ENCODE measurements at regions not wholly inside any gene's neighbourhood (a gene's known extent, or its start where the extent isn't known, plus 50 kb on each side); places are given as distances from the start of the nearest gene placed in this dataset.

DNA sequence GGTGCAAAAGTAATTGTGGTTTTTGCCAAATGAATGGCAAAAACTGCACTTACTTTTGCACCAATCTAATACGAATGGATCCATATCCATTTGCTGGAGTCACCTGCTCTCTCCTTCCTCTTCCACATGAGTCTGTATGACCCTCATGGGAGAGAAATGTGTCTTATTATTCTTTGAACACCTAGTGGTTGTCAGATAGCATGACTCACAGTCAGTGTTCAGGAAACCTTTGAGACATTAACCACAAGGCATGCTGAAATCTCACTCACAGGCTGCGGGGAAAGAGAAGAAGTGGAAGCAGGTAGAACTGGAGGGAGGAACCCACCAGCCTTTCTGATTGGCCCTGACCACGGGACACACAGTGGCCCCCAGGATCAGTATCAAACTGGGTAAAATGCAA lies 222.8 kb upstream of the KLF4 start:
- H4K20me1 ChIP-seq, result no peaks in the 10 kb centered on the region
- no peaks in the 10 kb centered on the region for H3K9me3 ChIP-seq (replicated peaks in 1 of 11)
- no peaks in the 10 kb centered on the region; a peak in 1 of 22 replicates for H3K27me3 ChIP-seq
- TF ChIP-seq Cebpa-rat (IDR thresholded peaks at IDR 0.05), result no peak
- no peaks in the 10 kb centered on the region for H3K36me3 ChIP-seq
- H3K4me3 ChIP-seq, result no peak overlapping the region
- peak overlapping the region in 5 of 11 experiments; percentile 12 to 40 (median 35); a peak in 10 of 22 replicates for H3K4me2 ChIP-seq
- H3K4me1 ChIP-seq, result peaks cover 0 to 37% (median 18%) of the 10 kb centered on the region in 10 experiments; a peak in 14 of 20 replicates
- H3K9ac ChIP-seq, result no peak overlapping the region
- H3K27ac ChIP-seq, result no peak overlapping the region

GRCh38 chr9:107711542-107711941 lies 222.0 kb upstream of the KLF4 start:
- no peaks in the 10 kb centered on the region for H3K36me3 ChIP-seq
- peak overlapping the region in 3 of 11 experiments; percentile 6 to 35 (median 27); a peak in 2 of 22 replicates for H3K4me2 ChIP-seq
- H4K20me1 ChIP-seq, result no peaks in the 10 kb centered on the region
- no peak overlapping the region for H3K9ac ChIP-seq
- no peak overlapping the region for H3K4me3 ChIP-seq
- TF ChIP-seq Cebpa-rat (IDR thresholded peaks at IDR 0.05), result no peak
- no peaks in the 10 kb centered on the region for H3K9me3 ChIP-seq (replicated peaks in 1 of 11)
- peaks cover 0 to 41% (median 18%) of the 10 kb centered on the region in 10 experiments; a peak in 11 of 20 replicates for H3K4me1 ChIP-seq
- no peaks in the 10 kb centered on the region; a peak in 1 of 22 replicates for H3K27me3 ChIP-seq
- no peak overlapping the region for H3K27ac ChIP-seq

GRCh38 chr9:107710953-107711352 lies 221.4 kb upstream of the KLF4 start:
- Histone ChIP-seq H3K9me3 (replicated peaks in 1 of 11) (no peaks in the 10 kb centered on the region), H3K27ac (0 out of 22 replicates have a peak overlapping the region, but pooled peaks of 1 of the 11 experiments have one; percentile 15)
- TF ChIP-seq Cebpa-rat (IDR thresholded peaks at IDR 0.05), result no peak

DNA sequence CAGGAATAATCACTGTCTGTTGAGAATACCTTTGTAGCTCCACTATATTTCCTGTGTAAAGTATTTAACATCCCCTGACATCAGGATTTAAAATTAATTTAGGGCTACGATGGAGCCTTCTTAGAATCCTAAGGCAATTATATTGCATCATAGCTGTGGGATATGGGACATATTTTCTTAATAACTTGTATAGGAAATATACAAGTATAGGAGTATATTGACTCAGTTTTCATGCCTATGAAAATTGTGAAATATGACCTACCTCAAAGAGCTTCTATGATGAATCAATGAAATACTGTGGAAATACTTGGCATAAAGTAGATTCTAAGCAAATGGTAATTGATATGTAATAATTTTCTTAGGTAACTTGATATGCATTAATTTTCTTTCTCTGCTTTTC lies 221.0 kb upstream of the KLF4 start:
- no peak overlapping the region for H3K4me3 ChIP-seq
- H3K9me3 ChIP-seq (replicated peaks in 1 of 11), result no peaks in the 10 kb centered on the region
- TF ChIP-seq Cebpa-rat (IDR thresholded peaks at IDR 0.05), result no peak
- H4K20me1 ChIP-seq, result no peaks in the 10 kb centered on the region
- H3K4me2 ChIP-seq, result no peak overlapping the region
- no peaks in the 10 kb centered on the region for H3K36me3 ChIP-seq
- no peaks in the 10 kb centered on the region; a peak in 1 of 22 replicates for H3K27me3 ChIP-seq
- H3K27ac ChIP-seq, result no peak overlapping the region
- peaks cover 0 to 41% (median 18%) of the 10 kb centered on the region in 10 experiments; a peak in 11 of 20 replicates for H3K4me1 ChIP-seq
- H3K9ac ChIP-seq, result no peak overlapping the region

More at GRCh38 chr9:107710953-107711352, 221.4 kb upstream of the KLF4 start:
- Histone ChIP-seq H3K27me3 (no peaks in the 10 kb centered on the region; a peak in 1 of 22 replicates), H3K4me3 (no peak overlapping the region), H3K4me1 (peaks cover 0 to 41% (median 18%) of the 10 kb centered on the region in 10 experiments; a peak in 11 of 20 replicates), H3K4me2 (no peak overlapping the region), H3K9ac (no peak overlapping the region), H4K20me1 (no peaks in the 10 kb centered on the region), H3K36me3 (no peaks in the 10 kb centered on the region)

DNA sequence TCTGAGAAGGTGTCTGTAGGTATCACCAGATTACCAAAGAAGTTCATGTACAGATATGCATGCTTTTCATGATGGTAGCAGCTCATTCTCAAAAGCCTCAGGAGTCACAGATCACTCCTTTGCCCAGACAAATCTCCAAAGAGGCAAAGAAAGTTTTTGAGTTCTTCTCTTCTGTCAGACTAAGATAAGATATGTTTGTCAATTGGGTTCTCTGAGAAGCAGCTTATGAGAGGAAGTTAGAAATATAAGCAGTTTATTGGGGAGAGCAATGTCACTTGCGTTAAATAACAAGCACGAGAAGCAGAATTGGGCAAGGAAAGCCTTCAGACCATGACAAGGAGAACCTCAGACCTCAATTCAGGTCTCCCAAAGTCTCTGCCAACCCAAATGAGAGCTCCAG lies 219.2 kb upstream of the KLF4 start:
- Histone ChIP-seq H3K36me3 (no peaks in the 10 kb centered on the region), H3K4me3 (no peak overlapping the region), H3K27me3 (no peaks in the 10 kb centered on the region; a peak in 1 of 22 replicates), H3K4me1 (peaks cover 0 to 46% (median 18%) of the 10 kb centered on the region in 10 experiments; a peak in 11 of 20 replicates), H3K9me3 (replicated peaks in 1 of 11) (no peaks in the 10 kb centered on the region), H3K27ac (peak overlapping the region in 4 of 11 experiments; percentile 4 to 66 (median 38); a peak in 6 of 22 replicates), H3K4me2 (peak overlapping the region in 5 of 11 experiments; percentile 40 to 68 (median 65); a peak in 9 of 22 replicates), H4K20me1 (no peaks in the 10 kb centered on the region), H3K9ac (no peak overlapping the region)
- TF ChIP-seq Cebpa-rat (IDR thresholded peaks at IDR 0.05), result no peak

DNA sequence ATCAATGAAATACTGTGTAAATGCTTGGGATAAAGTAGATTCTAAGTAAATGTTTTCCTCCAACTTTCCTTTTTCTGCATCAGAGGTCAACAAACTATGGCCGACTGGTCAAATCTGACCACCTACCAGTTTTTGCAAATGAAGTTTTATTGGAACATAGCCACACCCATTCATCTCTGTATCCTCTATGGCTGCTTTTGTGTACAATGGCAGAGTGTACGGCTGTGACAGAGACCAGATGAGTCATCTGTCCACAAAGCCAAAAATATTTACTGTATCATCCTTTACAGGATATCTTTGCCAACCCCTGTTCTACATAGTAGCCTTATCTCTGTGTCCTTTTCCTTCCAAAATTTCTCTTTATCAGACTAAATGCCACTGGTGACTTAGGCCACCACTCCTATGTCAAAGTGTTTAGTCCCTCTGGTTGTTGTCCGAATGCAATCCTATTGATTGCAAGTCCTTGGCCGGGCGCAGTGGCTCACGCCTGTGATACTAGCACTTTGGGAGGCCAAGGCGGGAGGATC lies 218.4 kb upstream of the KLF4 start:
- Histone ChIP-seq H3K4me2 (peak overlapping the region in 7 of 11 experiments; percentile 32 to 68 (median 63); a peak in 13 of 22 replicates), H3K27ac (peak overlapping the region in 5 of 11 experiments; percentile 23 to 66 (median 51); a peak in 8 of 22 replicates)
- no peak; a peak in 1 of 22 replicates for TF ChIP-seq Cebpa-rat (IDR thresholded peaks at IDR 0.05)

GRCh38 chr9:107707428-107707837 lies 217.9 kb upstream of the KLF4 start:
- no peaks in the 10 kb centered on the region for H4K20me1 ChIP-seq
- peak overlapping the region in 3 of 11 experiments; percentile 24 to 51 (median 50); a peak in 5 of 22 replicates for H3K27ac ChIP-seq
- H3K4me3 ChIP-seq, result no peak overlapping the region
- H3K9me3 ChIP-seq (replicated peaks in 1 of 11), result peaks cover 0 to 9% (median 8%) of the 10 kb centered on the region in 11 experiments; a peak in 13 of 22 replicates
- H3K4me1 ChIP-seq, result peaks cover 0 to 50% (median 17%) of the 10 kb centered on the region in 10 experiments; a peak in 11 of 20 replicates
- no peaks in the 10 kb centered on the region for H3K36me3 ChIP-seq
- 0 out of 22 replicates have a peak, but pooled peaks of 3 of the 11 experiments have one; percentile 7 to 30 (median 17) for TF ChIP-seq Cebpa-rat (IDR thresholded peaks at IDR 0.05)
- peak overlapping the region in 7 of 11 experiments; percentile 32 to 68 (median 63); a peak in 12 of 22 replicates for H3K4me2 ChIP-seq
- no peak overlapping the region for H3K9ac ChIP-seq
- H3K27me3 ChIP-seq, result no peaks in the 10 kb centered on the region; a peak in 1 of 22 replicates

More for the DNA sequence above, 218.4 kb upstream of the KLF4 start:
- Histone ChIP-seq H3K4me1 (peaks cover 0 to 53% (median 18%) of the 10 kb centered on the region in 10 experiments; a peak in 11 of 20 replicates), H3K9me3 (replicated peaks in 1 of 11) (peaks cover 0 to 4% (median 2%) of the 10 kb centered on the region in 11 experiments; a peak in 13 of 22 replicates), H3K4me3 (no peak overlapping the region), H3K27me3 (no peaks in the 10 kb centered on the region; a peak in 1 of 22 replicates), H4K20me1 (no peaks in the 10 kb centered on the region), H3K9ac (0 out of 22 replicates have a peak overlapping the region, but pooled peaks of 1 of the 11 experiments have one; percentile 19), H3K36me3 (no peaks in the 10 kb centered on the region)

GRCh38 chr9:107706701-107707427 lies 217.3 kb upstream of the KLF4 start:
- Histone ChIP-seq H3K9ac (no peak overlapping the region), H3K4me1 (peaks cover 0 to 50% (median 16%) of the 10 kb centered on the region in 10 experiments; a peak in 11 of 20 replicates), H4K20me1 (no peaks in the 10 kb centered on the region), H3K36me3 (no peaks in the 10 kb centered on the region), H3K4me2 (peak overlapping the region in 4 of 11 experiments; percentile 40 to 68 (median 64); a peak in 6 of 22 replicates), H3K9me3 (replicated peaks in 1 of 11) (peaks cover 0 to 12% (median 10%) of the 10 kb centered on the region in 11 experiments; a peak in 13 of 22 replicates), H3K27ac (no peak overlapping the region; a peak in 1 of 22 replicates), H3K4me3 (no peak overlapping the region), H3K27me3 (no peaks in the 10 kb centered on the region; a peak in 1 of 22 replicates)
- no peak for TF ChIP-seq Cebpa-rat (IDR thresholded peaks at IDR 0.05)

Data from BLaER1 treated with 17β-estradiol and CSF1 and Interleukin-3, amounts not matched to agents 10 nM and 100 nM (cell line).